ENCODE measurements at regions not wholly inside any gene's neighbourhood (a gene's known extent, or its start where the extent isn't known, plus 50 kb on each side); places are given as distances from the start of the nearest gene placed in this dataset.

GRCh38 chr15:96232335-96232734 lies 98.2 kb upstream of the NR2F2 start (continued):
- TF ChIP-seq HDAC2 (IDR thresholded peaks at IDR 0.05; ENCODE audit: borderline replicate concordance in 1 of 2, low read depth in 2 of 2, low read length in 2 of 2) = no peak
- no peak for TF ChIP-seq EGR1 (IDR thresholded peaks at IDR 0.05; ENCODE audit: borderline replicate concordance, low read depth, low read length)
- no peak for TF ChIP-seq CEBPB (IDR thresholded peaks at IDR 0.05; ENCODE audit: low read depth, low read length)
- no peak for TF ChIP-seq GTF2F1 (IDR thresholded peaks at IDR 0.05; ENCODE audit: borderline replicate concordance, low read depth, low read length)

All from H1 (cell line).